ENCODE measurements at regions not wholly inside any gene's neighbourhood (a gene's known extent, or its start where the extent isn't known, plus 50 kb on each side); places are given as distances from the start of the nearest gene placed in this dataset.

- no peak overlapping the region for H2AFZ ChIP-seq
- no peak overlapping the region for H3K4me3 ChIP-seq
- ChIA-PET POLR2A (ENCODE audit: unreplicated experiment) (interaction anchor here (0.6 kb wide), 1 partner anchor 526 kb away, joined by 3 read pairs; the partner anchor contains the start of gene DIPK2A), CTCF (no interaction called here)
- no peaks in the 10 kb centered on the region for H3K27me3 ChIP-seq (ENCODE audit: insufficient read depth, low read depth)
- no peaks in the 10 kb centered on the region for H4K20me1 ChIP-seq (ENCODE audit: insufficient read depth)
- BruUV-seq (replicated peaks): no TSS peak
- H3F3A ChIP-seq (ENCODE audit: insufficient read depth, low read depth): no peaks in the 10 kb centered on the region
- H3K36me3 ChIP-seq (ENCODE audit: low read depth): no peaks in the 10 kb centered on the region
- no peaks in the 10 kb centered on the region for H3K9me2 ChIP-seq (ENCODE audit: insufficient read depth)
- TF ChIP-seq CTCF (conservative IDR thresholded peaks at IDR 0.05) (no peak), EZH2 (IDR thresholded peaks at IDR 0.05; ENCODE audit: low read depth) (no peak)
- H3K79me2 ChIP-seq (ENCODE audit: low read depth): no peaks in the 10 kb centered on the region
- DNase-seq: no peak
- no peak overlapping the region for H3K27ac ChIP-seq
- no peaks in the 10 kb centered on the region for H3K9me3 ChIP-seq (ENCODE audit: insufficient read depth, low read depth)
- intact Hi-C loops (cut with micrococcal nuclease; ENCODE audit: unreplicated experiment): no loop called here
- H3K4me1 ChIP-seq (replicated peaks; ENCODE audit: insufficient read depth): no peaks in the 10 kb centered on the region
- no peak overlapping the region for H3K4me2 ChIP-seq
Observed at GRCh38 chr3:144497452-144497851, 525.8 kb downstream of the DIPK2A start.

GRCh38 chr3:144499001-144499930, 527.6 kb downstream of the DIPK2A start:
- no peaks in the 10 kb centered on the region for H3K36me3 ChIP-seq (ENCODE audit: low read depth)
- H2AFZ ChIP-seq: no peak overlapping the region
- H3K79me2 ChIP-seq (ENCODE audit: low read depth): no peaks in the 10 kb centered on the region
- no peaks in the 10 kb centered on the region for H3K27me3 ChIP-seq (ENCODE audit: insufficient read depth, low read depth)
- CTCF ChIA-PET: no interaction called here
- TF ChIP-seq EZH2 (IDR thresholded peaks at IDR 0.05; ENCODE audit: low read depth) (no peak), CTCF (conservative IDR thresholded peaks at IDR 0.05) (no peak)
- H3K4me2 ChIP-seq: no peak overlapping the region
- intact Hi-C loops (cut with micrococcal nuclease; ENCODE audit: unreplicated experiment): no loop called here
- no peaks in the 10 kb centered on the region for H3K4me1 ChIP-seq (replicated peaks; ENCODE audit: insufficient read depth)
- H3K9me3 ChIP-seq (ENCODE audit: insufficient read depth, low read depth): no peaks in the 10 kb centered on the region
- no peaks in the 10 kb centered on the region for H4K20me1 ChIP-seq (ENCODE audit: insufficient read depth)
- no peaks in the 10 kb centered on the region for H3K9me2 ChIP-seq (ENCODE audit: insufficient read depth)
- no TSS peak for BruUV-seq (replicated peaks)
- no peaks in the 10 kb centered on the region for H3F3A ChIP-seq (ENCODE audit: insufficient read depth, low read depth)
- no peak overlapping the region for H3K27ac ChIP-seq
- no peak overlapping the region for H3K4me3 ChIP-seq
- POLR2A ChIA-PET (ENCODE audit: unreplicated experiment): no interaction called here
- DNase-seq: no peak

GRCh38 chr3:144501467-144501866, 529.8 kb downstream of the DIPK2A start:
- Histone ChIP-seq H3F3A (ENCODE audit: insufficient read depth, low read depth) (no peaks in the 10 kb centered on the region), H3K79me2 (ENCODE audit: low read depth) (no peaks in the 10 kb centered on the region), H2AFZ (0 out of 2 replicates have a peak overlapping the region, but pooled peaks have one; percentile 22), H4K20me1 (ENCODE audit: insufficient read depth) (no peaks in the 10 kb centered on the region), H3K4me3 (no peak overlapping the region), H3K4me2 (no peak overlapping the region), H3K4me1 (replicated peaks; ENCODE audit: insufficient read depth) (no peaks in the 10 kb centered on the region), H3K36me3 (ENCODE audit: low read depth) (no peaks in the 10 kb centered on the region), H3K27ac (no peak overlapping the region), H3K9me3 (ENCODE audit: insufficient read depth, low read depth) (no peaks in the 10 kb centered on the region), H3K27me3 (ENCODE audit: insufficient read depth, low read depth) (no peaks in the 10 kb centered on the region), H3K9me2 (ENCODE audit: insufficient read depth) (no peaks in the 10 kb centered on the region)
- TF ChIP-seq EZH2 (IDR thresholded peaks at IDR 0.05; ENCODE audit: low read depth) (no peak), CTCF (conservative IDR thresholded peaks at IDR 0.05) (no peak)
- intact Hi-C loops (cut with micrococcal nuclease; ENCODE audit: unreplicated experiment): no loop called here
- BruUV-seq (replicated peaks): no TSS peak
- DNase-seq: no peak
- POLR2A ChIA-PET (ENCODE audit: unreplicated experiment): interaction anchor here (0.7 kb wide), 1 partner anchor 9 kb away, joined by 3 read pairs; no protein-coding TSS in a partner anchor
- CTCF ChIA-PET: no interaction called here

Data from PC-9 (cell line).